ENCODE measurements at regions not wholly inside any gene's neighbourhood (a gene's known extent, or its start where the extent isn't known, plus 50 kb on each side); places are given as distances from the start of the nearest gene placed in this dataset.

DNA sequence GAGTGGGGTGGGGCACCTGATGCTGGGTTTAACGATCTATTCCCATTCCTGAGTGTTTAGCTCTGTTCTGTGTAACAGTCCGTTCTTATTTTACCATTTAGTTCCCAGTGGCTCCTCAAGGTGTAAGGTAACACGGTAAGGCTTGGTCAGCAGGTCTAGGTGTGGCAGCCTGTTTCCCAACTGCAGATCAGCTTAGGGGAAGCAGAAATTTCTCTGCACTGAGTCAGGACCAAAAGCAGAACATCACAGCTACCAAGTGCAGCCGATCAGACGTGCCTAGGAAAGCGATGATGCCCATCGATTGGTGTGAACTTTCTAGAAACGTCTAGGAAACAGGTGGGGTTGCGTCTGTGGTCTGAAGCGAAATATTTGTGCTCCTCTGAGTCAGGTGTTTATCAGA is 240.1 kb downstream of the STIM2 start:
- TF ChIP-seq, protein P1, sequence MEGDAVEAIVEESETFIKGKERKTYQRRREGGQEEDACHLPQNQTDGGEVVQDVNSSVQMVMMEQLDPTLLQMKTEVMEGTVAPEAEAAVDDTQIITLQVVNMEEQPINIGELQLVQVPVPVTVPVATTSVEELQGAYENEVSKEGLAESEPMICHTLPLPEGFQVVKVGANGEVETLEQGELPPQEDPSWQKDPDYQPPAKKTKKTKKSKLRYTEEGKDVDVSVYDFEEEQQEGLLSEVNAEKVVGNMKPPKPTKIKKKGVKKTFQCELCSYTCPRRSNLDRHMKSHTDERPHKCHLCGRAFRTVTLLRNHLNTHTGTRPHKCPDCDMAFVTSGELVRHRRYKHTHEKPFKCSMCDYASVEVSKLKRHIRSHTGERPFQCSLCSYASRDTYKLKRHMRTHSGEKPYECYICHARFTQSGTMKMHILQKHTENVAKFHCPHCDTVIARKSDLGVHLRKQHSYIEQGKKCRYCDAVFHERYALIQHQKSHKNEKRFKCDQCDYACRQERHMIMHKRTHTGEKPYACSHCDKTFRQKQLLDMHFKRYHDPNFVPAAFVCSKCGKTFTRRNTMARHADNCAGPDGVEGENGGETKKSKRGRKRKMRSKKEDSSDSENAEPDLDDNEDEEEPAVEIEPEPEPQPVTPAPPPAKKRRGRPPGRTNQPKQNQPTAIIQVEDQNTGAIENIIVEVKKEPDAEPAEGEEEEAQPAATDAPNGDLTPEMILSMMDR (IDR thresholded peaks at IDR 0.05; ENCODE audit: insufficient read depth, missing control alignments): no peak
- DNase-seq (ENCODE audit: insufficient read length, low spot score) (no peak), FAIRE-seq (no peak)

DNA sequence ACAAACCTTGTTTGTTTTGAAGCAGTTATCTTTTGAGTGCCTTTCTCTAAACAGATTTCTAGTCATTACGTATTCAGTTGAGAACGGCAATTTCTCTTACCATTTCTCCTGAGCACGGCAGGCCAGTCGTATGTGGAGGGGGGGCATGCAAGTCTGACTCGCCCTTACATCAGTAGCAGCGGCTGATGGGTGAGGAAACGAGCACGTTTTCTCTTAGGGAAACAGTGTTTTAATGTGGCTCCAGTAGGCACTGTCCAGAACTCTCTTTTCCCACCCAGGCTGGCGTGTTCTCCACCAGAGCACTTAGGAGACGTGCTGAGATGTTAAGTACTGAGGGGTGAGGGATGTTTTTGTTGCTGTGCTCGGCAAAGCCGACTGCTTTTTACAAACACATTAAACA is 240.5 kb downstream of the STIM2 start:
- no peak for DNase-seq (ENCODE audit: insufficient read length, low spot score)
- TF ChIP-seq, protein P1 (IDR thresholded peaks at IDR 0.05; ENCODE audit: insufficient read depth, missing control alignments): no peak
- FAIRE-seq: no peak

DNA sequence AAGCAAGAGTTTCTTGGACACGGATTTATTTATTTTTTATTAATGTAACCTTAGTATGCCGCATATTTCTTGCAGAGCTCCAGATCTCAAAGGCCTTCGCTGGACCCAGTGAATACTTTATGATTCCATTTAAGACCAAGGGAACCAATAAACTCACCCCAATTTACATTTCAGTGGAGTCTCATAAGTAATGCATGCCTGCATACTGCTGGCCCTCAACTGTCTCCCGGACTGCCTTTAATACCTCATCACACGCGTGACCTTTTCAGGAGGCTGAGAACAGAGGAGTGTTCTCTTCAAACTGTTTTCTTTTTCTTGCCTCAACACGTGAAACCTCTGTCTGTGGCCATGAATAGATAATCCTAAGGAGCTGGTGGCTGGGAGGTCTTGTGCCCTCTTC is 240.9 kb downstream of the STIM2 start:
- TF ChIP-seq, protein P1 (IDR thresholded peaks at IDR 0.05; ENCODE audit: insufficient read depth, missing control alignments): no peak
- FAIRE-seq: no peak

DNA sequence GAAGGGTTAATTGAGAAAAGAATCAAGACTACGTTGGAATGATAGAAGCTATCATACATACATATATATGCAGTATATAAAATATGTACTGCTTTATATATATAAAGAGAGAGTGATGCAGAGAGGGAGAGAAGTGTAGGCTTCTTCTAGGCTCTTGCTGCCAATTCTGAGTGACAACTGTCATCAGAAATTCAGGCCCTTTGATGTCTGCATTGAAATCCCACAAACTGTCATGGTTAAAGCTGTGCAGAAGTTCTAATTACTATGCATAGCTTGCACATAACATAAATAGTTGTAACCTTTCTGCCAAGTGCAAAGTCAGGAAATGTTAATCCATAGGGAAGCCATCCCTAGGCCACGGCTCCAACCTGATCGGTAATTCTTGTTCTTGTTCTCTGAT is 251.0 kb downstream of the STIM2 start:
- TF ChIP-seq, protein P1 (IDR thresholded peaks at IDR 0.05; ENCODE audit: insufficient read depth, missing control alignments): no peak
- no peak for DNase-seq (ENCODE audit: insufficient read length, low spot score)
- no peak for FAIRE-seq

More for the DNA sequence above, 240.9 kb downstream of the STIM2 start:
- no peak for DNase-seq (ENCODE audit: insufficient read length, low spot score)

DNA sequence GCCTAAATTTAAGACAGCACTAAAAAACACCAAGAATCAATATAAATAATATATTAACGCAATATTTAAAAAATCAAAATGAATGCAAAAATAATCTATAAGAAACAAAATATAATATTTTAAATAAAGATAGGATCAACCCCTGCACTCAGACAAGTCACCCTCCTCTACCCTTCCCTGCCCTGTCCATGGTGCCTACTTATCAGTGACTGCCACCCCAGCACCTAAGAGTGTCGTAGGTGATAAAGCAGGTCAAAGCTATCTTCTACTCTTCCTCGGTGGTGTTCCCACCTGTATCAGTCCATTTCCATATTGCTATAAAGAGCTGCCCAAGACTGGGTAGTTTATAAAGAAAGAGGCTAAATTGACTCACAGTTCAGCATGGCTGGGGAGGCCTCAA is 251.9 kb downstream of the STIM2 start:
- TF ChIP-seq, protein P1 (IDR thresholded peaks at IDR 0.05; ENCODE audit: insufficient read depth, missing control alignments): no peak
- FAIRE-seq: no peak
- no peak for DNase-seq (ENCODE audit: insufficient read length, low spot score)

DNA sequence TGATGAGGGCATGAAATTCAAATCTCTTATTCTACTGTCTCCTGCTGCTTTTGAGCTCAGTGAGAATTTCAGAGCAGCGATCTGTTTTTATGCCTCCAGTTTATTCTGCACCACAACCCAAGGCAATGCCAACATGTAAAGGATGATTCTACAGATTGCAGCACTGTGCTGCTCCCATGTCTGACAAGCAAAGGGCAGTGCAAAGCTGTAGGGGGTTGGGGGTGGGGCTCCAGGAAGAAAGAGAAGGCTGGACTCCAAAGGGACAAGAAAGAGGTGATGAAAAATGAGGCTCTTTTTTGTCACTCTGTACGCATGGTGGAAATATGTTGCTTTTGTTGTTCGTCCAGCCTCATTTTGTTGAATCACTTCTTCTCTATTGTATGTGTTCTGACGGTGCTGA is 254.6 kb downstream of the STIM2 start:
- no peak for FAIRE-seq
- no peak for DNase-seq (ENCODE audit: insufficient read length, low spot score)
- TF ChIP-seq, protein P1 (IDR thresholded peaks at IDR 0.05; ENCODE audit: insufficient read depth, missing control alignments): no peak

DNA sequence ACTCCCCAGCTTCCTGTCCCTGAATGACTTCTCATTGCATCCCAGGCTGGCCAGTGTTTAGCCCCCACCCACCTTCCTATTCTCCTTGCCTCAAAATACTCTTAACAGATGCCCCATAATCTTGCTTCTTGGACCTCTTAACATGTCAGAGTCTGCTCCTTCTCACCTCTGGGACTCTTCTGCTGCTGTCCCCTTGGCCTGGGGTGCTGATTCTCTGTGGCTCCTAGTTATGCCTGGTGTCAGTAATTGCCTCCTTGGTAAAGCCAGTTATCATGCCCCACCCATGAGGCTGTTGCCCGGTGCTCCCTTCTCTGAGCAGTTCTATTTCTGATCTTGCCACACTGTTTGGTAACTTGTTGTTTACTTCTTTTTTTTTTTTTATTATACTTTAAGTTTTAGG is 256.8 kb downstream of the STIM2 start:
- FAIRE-seq: no peak
- TF ChIP-seq, protein P1 (IDR thresholded peaks at IDR 0.05; ENCODE audit: insufficient read depth, missing control alignments): no peak
- no peak for DNase-seq (ENCODE audit: insufficient read length, low spot score)
